H1 (cell line): ENCODE measurements at regions not wholly inside any gene's neighbourhood (a gene's known extent, or its start where the extent isn't known, plus 50 kb on each side); places are given as distances from the start of the nearest gene placed in this dataset.

Experiments used
- CTCF ChIA-PET: fragments of 300-600 bp; sonication (Branson Sonifier 250); formaldehyde crosslinking; loops from one replicate; lab custom pipeline; 2021; ENCODE audit not compliant: partially characterized antibody; lab: Charles Lee
- POLR2A ChIA-PET: fragments of 300-600 bp; sonication (Branson Sonifier 250); formaldehyde crosslinking; loops from one replicate; lab custom pipeline; 2021; ENCODE audit warnings: inconsistent platforms; ENCODE audit not compliant: partially characterized antibody; lab: Charles Lee
- DNase-seq, 2 experiments: peaks; one replicate each; pipeline versions ENCODE4 v3.0.0 to v3.0.0-alpha.2; 2010 to 2022; ENCODE audit warnings: low spot score in 2 of 2, low read depth in 1 of 2, mixed read lengths in 1 of 2
- FAIRE-seq: peaks from 2 replicates; lab custom pipeline; 2011; peaks lifted over from hg19 to GRCh38; lab: Jason Lieb, UNC
- H2AFZ ChIP-seq: 2 replicates; pipeline ENCODE4 v1.8.1; 2012; ENCODE audit warnings: low read length, inconsistent platforms
- H2AK5ac ChIP-seq: 2 replicates; pipeline ENCODE4 v1.6.1; 2013; ENCODE audit warnings: low read depth, low read length
- H2BK120ac ChIP-seq: replicated peaks from 2 replicates; pipeline ENCODE3; 2013; ENCODE audit warnings: low read depth, low read length, inconsistent platforms
- H2BK12ac ChIP-seq: 2 replicates; pipeline ENCODE4 v1.6.1; 2013; ENCODE audit warnings: low read depth, low read length
- H2BK15ac ChIP-seq: 2 replicates; pipeline ENCODE4 v1.6.1; 2013; ENCODE audit warnings: low read length
- H2BK20ac ChIP-seq: 2 replicates; pipeline ENCODE4 v1.6.1; 2013; ENCODE audit warnings: low read length
- H2BK5ac ChIP-seq: 2 replicates; pipeline ENCODE4 v1.6.1; 2013; ENCODE audit warnings: low read depth, low read length
- H3K14ac ChIP-seq: 2 replicates; pipeline ENCODE4 v1.6.1; 2013; ENCODE audit warnings: inconsistent platforms; ENCODE audit not compliant: insufficient read length
- H3K18ac ChIP-seq: 2 replicates; pipeline ENCODE4 v1.6.1; 2013; ENCODE audit warnings: low read length; ENCODE audit errors: extremely low read depth
- H3K23ac ChIP-seq: 2 replicates; pipeline ENCODE4 v1.6.1; 2013; ENCODE audit warnings: inconsistent platforms; ENCODE audit not compliant: insufficient read length
- H3K23me2 ChIP-seq: 2 replicates; pipeline ENCODE4 v1.6.1; 2013; ENCODE audit warnings: low read depth, low read length
- H3K27ac ChIP-seq: 2 replicates; pipeline ENCODE4 v1.6.1; 2011; ENCODE audit warnings: low read depth, low read length, inconsistent platforms
- H3K27me3 ChIP-seq, 4 experiments: replicated peaks in 1 of 4; 1 replicate in 1 of 4; 2 replicates in 3 of 4; pipeline versions ENCODE4 v1.6.1 to v1.8.1; 2011 to 2013; ENCODE audit warnings: low read length in 3 of 4, mild to moderate bottlenecking in 3 of 4, inconsistent platforms in 2 of 4, mixed read lengths in 2 of 4, moderate library complexity in 1 of 4; ENCODE audit not compliant: control insufficient read depth in 3 of 4, insufficient read depth in 3 of 4; ENCODE audit errors: extremely low read depth in 1 of 4
- H3K36me3 ChIP-seq, 4 experiments: 2 replicates each; pipeline versions ENCODE4 v1.6.1 to v1.8.1; 2011 to 2013; ENCODE audit warnings: mild to moderate bottlenecking in 4 of 4, low read length in 3 of 4, moderate library complexity in 2 of 4, control low read depth in 1 of 4, inconsistent platforms in 1 of 4; ENCODE audit not compliant: insufficient read depth in 4 of 4, control insufficient read depth in 2 of 4
- H3K4ac ChIP-seq: replicated peaks from 2 replicates; pipeline ENCODE3; 2013; ENCODE audit warnings: low read length, low read depth, mixed read lengths, inconsistent platforms; ENCODE audit not compliant: insufficient read length
- H3K4me1 ChIP-seq, 4 experiments: replicated peaks in 1 of 4; 1 replicate in 1 of 4; 2 replicates in 3 of 4; pipeline versions ENCODE4 v1.6.1 to v1.8.1; 2011 to 2013; ENCODE audit warnings: low read length in 3 of 4, inconsistent platforms in 2 of 4, mixed read lengths in 1 of 4; ENCODE audit not compliant: insufficient read depth in 4 of 4, control insufficient read depth in 3 of 4
- H3K4me2 ChIP-seq, 2 experiments: 2 replicates each; pipeline versions ENCODE4 v1.6.1 to v1.8.1; 2011 to 2013; ENCODE audit warnings: low read depth in 2 of 2, low read length in 2 of 2, control low read depth in 1 of 2, inconsistent platforms in 1 of 2, mild to moderate bottlenecking in 1 of 2; ENCODE audit not compliant: insufficient read depth in 1 of 2
- H3K4me3 ChIP-seq, 4 experiments: fragments of 200-600, 300-600 bp in 1 of 4; sonication (generic), shearing (Covaris generic), sonication (Bioruptor Twin) in 1 of 4; 2 replicates each; pipeline versions ENCODE4 v1.5.1 to v1.8.1; 2011 to 2016; ENCODE audit warnings: low read length in 4 of 4, low read depth in 3 of 4, control low read depth in 2 of 4, inconsistent platforms in 2 of 4, mild to moderate bottlenecking in 2 of 4, mixed read lengths in 1 of 4, moderate library complexity in 1 of 4; ENCODE audit not compliant: insufficient read depth in 2 of 4; ENCODE audit errors: extremely low read depth in 1 of 4
- H3K56ac ChIP-seq: replicated peaks from 2 replicates; pipeline ENCODE3; 2013; ENCODE audit warnings: low read depth, mild to moderate bottlenecking, mixed read lengths, low read length, inconsistent platforms; ENCODE audit not compliant: insufficient read length
- H3K79me1 ChIP-seq: 2 replicates; pipeline ENCODE4 v1.6.1; 2013; ENCODE audit warnings: low read depth, low read length, control low read depth
- H3K79me2 ChIP-seq, 2 experiments: 2 replicates each; pipeline versions ENCODE4 v1.6.1 to v1.8.1; 2012 to 2013; ENCODE audit warnings: low read length in 2 of 2, mild to moderate bottlenecking in 2 of 2, inconsistent platforms in 1 of 2; ENCODE audit not compliant: insufficient read depth in 2 of 2, control insufficient read depth in 1 of 2
- H3K9ac ChIP-seq, 4 experiments: replicated peaks in 1 of 4; 1 replicate in 1 of 4; 2 replicates in 3 of 4; pipeline versions ENCODE4 v1.6.1 to v1.8.1; 2011 to 2013; ENCODE audit warnings: low read depth in 3 of 4, low read length in 3 of 4, control low read depth in 2 of 4, mild to moderate bottlenecking in 2 of 4, moderate library complexity in 2 of 4, inconsistent platforms in 1 of 4; ENCODE audit errors: extremely low read depth in 1 of 4
- H3K9me3 ChIP-seq, 2 experiments: 2 replicates each; pipeline versions ENCODE4 v1.6.1 to v1.8.1; 2012 to 2013; ENCODE audit warnings: mild to moderate bottlenecking in 2 of 2, moderate library complexity in 2 of 2, control low read depth in 1 of 2, inconsistent platforms in 1 of 2, low read depth in 1 of 2, low read length in 1 of 2, mixed read lengths in 1 of 2; ENCODE audit not compliant: insufficient read depth in 2 of 2
- H4K20me1 ChIP-seq, 2 experiments: replicated peaks in 1 of 2; 2 replicates each; pipeline versions ENCODE3 to v1.8.1; 2011 to 2013; ENCODE audit warnings: inconsistent platforms in 2 of 2, low read length in 2 of 2, mild to moderate bottlenecking in 1 of 2; ENCODE audit not compliant: insufficient read depth in 2 of 2, control insufficient read depth in 1 of 2
- H4K5ac ChIP-seq: 2 replicates; pipeline ENCODE4 v1.6.1; 2013; ENCODE audit warnings: low read length, low read depth, mixed read lengths, inconsistent platforms; ENCODE audit not compliant: insufficient read length
- H4K8ac ChIP-seq: 2 replicates; pipeline ENCODE4 v1.8.0; 2013; ENCODE audit warnings: mild to moderate bottlenecking, moderate library complexity, low read length, inconsistent platforms; ENCODE audit not compliant: insufficient read depth; ENCODE audit errors: extremely low read depth
- H4K91ac ChIP-seq: replicated peaks from 2 replicates; pipeline ENCODE3; 2013; ENCODE audit warnings: low read length, mixed read lengths, inconsistent platforms; ENCODE audit not compliant: insufficient read length
- JUN ChIP-seq: IDR thresholded peaks from 2 replicates; pipeline ENCODE4 v1.6.1; 2011; ENCODE audit warnings: low read depth, mild to moderate bottlenecking, improper control_type of control experiment, low read length
- KDM4A ChIP-seq: IDR thresholded peaks from one replicate; pipeline ENCODE4 v1.7.1; 2012; ENCODE audit warnings: low read depth, mild to moderate bottlenecking, moderate library complexity, low read length, inconsistent platforms; ENCODE audit not compliant: severe bottlenecking
- SIN3A ChIP-seq, 2 experiments: IDR thresholded peaks in 1 of 2; conservative IDR thresholded peaks in 1 of 2; 2 replicates each; pipeline ENCODE4 v1.6.1; 2011 to 2012; ENCODE audit warnings: low read length in 2 of 2, improper control_type of control experiment in 1 of 2, low read depth in 1 of 2, mild to moderate bottlenecking in 1 of 2
- WGBS, 2 experiments: shearing (Covaris generic) in 1 of 2; methylation state at CpG; one replicate each; pipeline versions ENCODE4 v1.1.6 to v1.1.7; 2013 to 2015; ENCODE audit warnings: low lambda C conversion rate in 2 of 2, mixed read lengths in 2 of 2, inconsistent platforms in 1 of 2, low coverage in 1 of 2, missing lambda C conversion rate in 1 of 2; ENCODE audit not compliant: insufficient replicate concordance in 2 of 2, insufficient coverage in 1 of 2, insufficient read length in 1 of 2; ENCODE audit errors: extremely low coverage in 1 of 2, missing lambda C conversion rate in 1 of 2; 5-methylcytosine and 5-hydroxymethylcytosine counted together

GRCh38 chr14:100671906-100672305 is 54.8 kb upstream of the DLK1 start:
- Histone ChIP-seq H4K20me1 (no peaks in the 10 kb centered on the region), H3K9me3 (no peaks in the 10 kb centered on the region), H4K5ac (no peak overlapping the region), H3K14ac (no peak overlapping the region), H3K36me3 (no peaks in the 10 kb centered on the region; a peak in 1 of 8 replicates), H3K4me1 (peaks cover 2 to 18% (median 9%) of the 10 kb centered on the region in 4 experiments), H3K56ac (no peak overlapping the region), H2BK120ac (no peak overlapping the region), H3K79me1 (no peaks in the 10 kb centered on the region), H4K91ac (no peak overlapping the region), H3K4me2 (no peak overlapping the region), H3K4ac (no peak overlapping the region), H3K9ac (no peak overlapping the region), H2BK12ac (no peak overlapping the region; the same call in 1 of the 2 replicates), H3K23me2 (no peaks in the 10 kb centered on the region), H3K27me3 (peaks cover 0 to 18% (median 14%) of the 10 kb centered on the region in 4 experiments; a peak in 6 of 7 replicates), H3K18ac (no peak overlapping the region), H3K4me3 (no peak overlapping the region), H2AK5ac (no peak overlapping the region; the same call in 1 of the 2 replicates), H2BK20ac (no peak overlapping the region), H3K79me2 (no peaks in the 10 kb centered on the region), H4K8ac (no peak overlapping the region), H2BK5ac (no peak overlapping the region), H3K23ac (no peak overlapping the region), H2AFZ (no peak overlapping the region), H2BK15ac (no peak overlapping the region), H3K27ac (no peak overlapping the region)
- FAIRE-seq (no peak), DNase-seq (no peak)
- TF ChIP-seq JUN (no peak), KDM4A (no peak), SIN3A (conservative IDR thresholded peaks at IDR 0.05 in 1 of 2, IDR thresholded peaks at IDR 0.05 in 1 of 2; ENCODE audit: low read depth in 1 of 2, low read length in 2 of 2) (no peak)
- WGBS, 2 experiments, result 79% methylated on average over 5 of the region's 5 CpGs; no CpG with 5 or more reads in 1 of the 2 experiments
- CTCF ChIA-PET, result interaction anchor here (1.5 to 8.3 kb wide), 5 partner anchors 8 to 34 kb away, joined by 4 to 60 read pairs (median 5); no protein-coding TSS in a partner anchor
- POLR2A ChIA-PET, result interaction anchor here (0.9 to 2.0 kb wide), 3 partner anchors 12 to 294 kb away, joined by 3 to 4 read pairs (median 3); no protein-coding TSS in a partner anchor
